HG02981 (cell line): ENCODE measurements at regions not wholly inside any gene's neighbourhood (a gene's known extent, or its start where the extent isn't known, plus 50 kb on each side); places are given as distances from the start of the nearest gene placed in this dataset.
"Not testable (repeated sequence)": the region's sequence is repeated elsewhere in the genome, so short reads cannot be mapped to it uniquely, and the experiment has no call there.

Experiments
- ATAC-seq: cut with Tn5 transposase; IDR thresholded peaks from one replicate; pipeline ENCODE4 v1.9.1; 2021; ENCODE audit warnings: mild to moderate bottlenecking, moderate library complexity; ENCODE audit not compliant: unreplicated experiment

DNA sequence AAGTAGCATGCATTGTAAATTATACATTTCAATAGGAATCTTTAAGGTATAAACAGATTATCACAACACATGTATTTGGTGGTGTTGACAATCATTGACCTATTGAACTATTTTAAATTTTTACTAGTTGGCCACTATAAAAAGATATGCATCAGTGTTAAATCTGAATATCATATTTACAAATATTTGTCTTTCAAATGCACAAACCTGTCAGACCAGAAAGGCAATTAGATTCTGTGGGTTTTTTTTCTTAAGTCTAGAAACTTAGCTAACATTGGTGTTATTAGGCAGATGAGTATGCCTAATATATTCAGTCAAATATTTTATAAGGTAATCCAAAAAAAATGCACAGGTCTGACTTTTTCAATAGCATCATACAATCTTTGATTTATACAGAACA is 241.4 kb upstream of the DGKB start:
- ATAC-seq: no peak

DNA sequence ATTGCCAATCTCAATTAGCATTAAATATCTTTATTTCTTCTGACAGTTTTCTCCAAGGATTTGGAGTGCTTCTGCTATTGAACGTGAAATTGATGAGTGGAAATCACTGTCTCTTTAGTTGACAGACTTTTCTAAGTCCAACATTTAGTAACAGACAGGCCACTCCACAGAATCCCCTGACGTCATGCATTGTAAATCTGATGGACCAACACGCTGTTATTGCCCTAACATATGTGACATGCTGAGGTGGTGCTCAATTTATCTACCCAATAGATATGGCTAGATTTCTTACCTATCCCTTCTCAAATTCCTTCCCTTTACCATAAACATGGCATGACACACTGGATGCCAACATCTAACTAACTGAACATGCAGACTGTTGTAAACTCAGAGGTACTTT is 240.6 kb upstream of the DGKB start:
- no peak for ATAC-seq

DNA sequence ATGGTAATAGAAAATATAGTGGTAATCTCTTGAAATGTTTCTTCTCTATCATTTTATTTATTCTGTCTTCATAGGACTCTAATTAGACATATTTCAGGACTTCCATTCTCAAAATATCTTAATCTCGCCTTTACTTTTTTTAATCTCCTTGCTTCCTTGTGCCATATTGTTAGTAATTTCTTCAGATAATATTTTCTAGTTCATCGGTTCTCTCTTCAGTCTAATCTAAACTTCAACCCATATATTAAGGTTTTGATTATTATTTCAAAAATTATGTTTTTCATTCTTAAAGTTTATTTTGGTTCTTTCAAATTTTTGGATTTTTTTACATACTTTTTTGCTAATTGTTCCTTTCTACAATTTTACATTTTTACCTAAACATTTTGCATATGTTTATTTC is 237.9 kb upstream of the DGKB start:
- no peak for ATAC-seq

DNA sequence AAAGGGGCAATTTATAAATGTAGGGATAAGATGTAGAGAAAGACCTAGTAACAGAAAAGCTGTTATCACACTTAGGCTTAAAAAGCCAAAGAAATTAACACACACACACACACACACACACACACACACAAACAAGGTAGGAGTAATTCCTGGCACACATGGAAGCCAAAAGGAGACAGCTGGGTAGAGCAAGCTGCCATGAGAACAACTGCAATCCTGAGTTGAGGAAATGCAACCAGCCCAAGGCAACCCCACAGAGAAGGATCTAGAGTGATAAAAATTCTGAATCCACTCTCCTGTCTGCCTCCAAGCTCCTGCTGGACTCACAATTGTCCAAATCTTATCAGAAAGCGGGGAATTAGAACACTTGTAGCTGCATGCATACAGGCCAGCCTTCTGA is 229.1 kb upstream of the DGKB start:
- no peak for ATAC-seq

DNA sequence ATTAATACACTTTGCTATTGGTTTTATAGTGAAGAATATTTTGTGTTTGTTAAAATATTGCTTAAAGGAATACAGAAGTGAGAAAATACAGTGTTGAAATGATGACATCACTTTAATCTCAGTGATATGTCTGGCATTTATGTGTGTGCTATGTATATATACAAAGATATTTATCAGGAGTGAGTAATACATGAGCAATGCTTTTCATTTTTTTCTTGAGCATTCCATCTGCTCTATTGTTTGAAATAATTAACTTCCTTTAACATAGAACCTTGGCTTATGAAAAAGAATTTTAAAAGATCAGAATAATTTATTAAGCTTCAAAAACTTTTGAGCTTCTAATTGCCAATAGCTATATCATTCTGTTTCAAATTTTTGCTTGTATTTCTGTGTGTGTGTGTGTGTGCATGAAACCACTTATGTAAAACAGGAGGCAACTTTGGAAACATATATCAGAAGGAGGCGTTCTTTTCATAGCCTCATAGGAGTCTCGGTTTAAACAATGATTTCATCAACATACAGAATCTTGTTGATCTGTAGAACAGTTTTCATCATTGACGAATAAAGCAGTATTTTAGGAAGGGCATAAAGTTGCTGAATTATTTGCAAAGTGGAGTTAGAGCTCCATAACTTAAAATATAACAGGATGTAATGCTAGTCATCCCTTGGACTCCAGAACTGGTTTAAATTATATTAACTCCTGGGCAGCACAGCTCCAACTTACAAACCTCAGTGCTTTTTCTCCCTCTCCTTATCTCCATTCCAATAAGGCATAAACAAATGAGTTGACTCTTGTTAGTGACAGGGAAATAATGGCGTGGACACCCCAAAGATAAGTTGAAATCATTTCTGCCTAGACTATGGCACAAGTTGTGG is 228.4 kb upstream of the DGKB start:
- ATAC-seq: no peak

DNA sequence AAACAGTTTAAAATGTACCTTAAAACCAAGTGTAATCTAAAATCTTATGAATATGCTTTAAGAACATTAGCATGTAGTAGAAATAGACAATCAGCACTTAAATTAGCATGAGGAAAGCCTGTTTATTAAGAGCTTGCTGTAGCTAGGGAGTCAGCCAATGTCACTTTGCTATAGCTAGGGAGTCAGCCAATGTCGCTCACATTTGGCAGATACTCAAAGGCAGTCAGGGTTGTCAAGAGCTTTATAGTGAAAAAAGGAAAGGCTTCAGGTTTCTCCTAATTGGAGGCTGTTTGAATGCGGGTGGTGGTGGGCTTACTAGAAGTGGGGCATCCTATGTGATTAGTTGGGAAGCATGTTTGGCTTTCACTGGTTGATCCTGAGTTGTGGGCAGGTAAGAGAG is 226.2 kb upstream of the DGKB start:
- no peak for ATAC-seq

DNA sequence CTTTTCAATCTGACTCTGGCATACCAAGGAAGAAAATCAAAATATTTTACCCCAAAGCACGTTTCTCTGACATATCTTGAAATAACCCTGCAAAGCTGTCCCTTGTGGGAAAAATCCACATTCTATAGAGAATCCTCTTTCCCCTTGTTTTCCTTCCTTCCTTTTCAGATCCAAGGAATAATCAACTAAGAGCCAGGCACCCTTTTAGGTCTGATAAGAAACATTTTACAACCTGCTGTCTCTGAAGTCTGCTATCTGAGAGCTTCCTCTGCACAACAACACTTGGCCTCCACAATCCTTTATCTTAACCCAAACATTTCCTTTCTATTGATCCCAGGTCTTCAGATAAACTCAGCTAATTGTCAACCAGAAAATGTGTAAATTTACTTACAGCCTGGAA is 224.1 kb upstream of the DGKB start:
- ATAC-seq: not testable (repeated sequence)

DNA sequence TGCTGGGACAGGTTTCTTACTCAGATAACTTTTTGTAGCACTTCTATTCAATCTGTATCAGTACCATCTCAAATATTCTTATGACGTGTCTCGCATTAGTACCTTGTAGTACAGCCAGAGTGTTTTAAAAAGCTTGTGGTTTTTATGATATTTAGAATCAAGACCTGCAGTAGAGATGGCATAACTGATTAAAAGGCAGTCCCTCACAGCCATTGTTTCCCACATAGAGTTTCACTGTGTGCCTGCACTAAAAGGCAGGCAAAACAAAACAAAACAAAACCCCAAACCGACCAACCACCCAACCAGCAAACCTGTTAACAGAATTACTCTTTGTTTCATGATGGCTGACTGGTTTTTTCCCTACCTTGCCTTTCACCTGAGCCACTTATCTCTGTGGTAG is 221.3 kb upstream of the DGKB start:
- no peak for ATAC-seq

DNA sequence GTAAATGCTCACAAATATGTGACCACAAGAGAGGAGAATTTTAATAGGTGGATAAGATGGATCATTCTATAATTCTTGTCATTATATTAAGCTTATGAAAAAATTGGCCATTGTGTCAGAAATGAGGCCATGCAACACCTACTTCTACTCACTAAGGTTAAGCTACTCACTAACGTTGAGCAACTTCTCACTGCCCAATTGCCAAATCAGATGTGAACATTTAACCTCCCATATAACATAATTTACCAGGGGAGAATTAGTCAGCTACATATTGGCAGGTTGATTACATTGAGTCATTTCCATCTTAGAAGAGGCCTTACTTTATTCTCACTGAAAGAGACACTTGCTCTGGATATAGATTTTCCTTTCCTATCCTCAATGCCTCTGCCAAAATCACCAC is 211.2 kb upstream of the DGKB start:
- ATAC-seq: no peak

DNA sequence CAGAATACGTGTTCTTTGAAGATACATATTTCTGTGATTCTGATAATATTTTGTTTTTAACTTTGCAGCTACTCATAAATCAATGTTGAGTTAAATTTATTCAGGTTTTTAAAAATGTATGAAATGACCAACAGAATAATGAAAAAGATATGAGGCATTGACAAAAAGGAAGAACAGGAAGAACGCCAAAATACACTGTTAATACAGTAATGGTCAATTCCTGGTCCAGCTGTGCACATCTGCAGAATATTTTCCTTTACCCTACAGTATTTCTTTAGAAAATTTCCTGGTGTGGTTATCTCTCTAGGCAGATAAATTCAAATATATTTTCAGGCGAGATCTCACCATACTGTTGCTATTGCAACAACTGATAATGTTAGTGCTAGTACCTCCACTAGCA is 203.2 kb upstream of the DGKB start:
- no peak for ATAC-seq

DNA sequence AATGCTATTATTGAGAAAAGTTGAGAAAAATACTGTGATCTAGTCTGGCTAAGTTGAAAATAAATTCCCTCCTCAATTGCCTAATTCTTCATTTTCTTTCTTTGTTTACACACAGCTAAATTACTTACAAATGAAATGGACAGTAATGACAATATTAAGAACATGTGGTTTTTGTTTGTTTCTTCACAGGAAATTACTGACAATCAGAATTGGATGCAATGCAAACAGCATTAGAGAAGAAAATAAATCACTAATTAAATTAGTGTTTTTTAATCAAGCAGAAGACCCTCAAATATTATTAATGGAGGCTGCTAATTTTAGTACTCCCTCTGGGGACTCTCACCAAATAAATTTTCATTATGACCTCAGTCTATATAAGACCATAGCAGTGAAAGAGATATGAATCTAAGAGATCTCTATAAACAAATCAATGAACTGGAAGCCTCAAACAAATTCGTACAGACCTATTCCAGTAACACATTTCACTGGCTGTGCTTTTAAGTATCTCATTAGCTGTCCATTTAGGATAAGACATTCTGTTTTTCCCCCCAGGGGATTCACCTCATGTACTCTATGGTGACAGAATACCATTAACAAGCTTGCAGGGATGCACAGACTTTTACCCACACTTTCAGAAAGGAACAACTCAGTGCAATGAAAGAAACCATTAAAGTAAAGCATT is 202.0 kb upstream of the DGKB start:
- ATAC-seq: no peak

DNA sequence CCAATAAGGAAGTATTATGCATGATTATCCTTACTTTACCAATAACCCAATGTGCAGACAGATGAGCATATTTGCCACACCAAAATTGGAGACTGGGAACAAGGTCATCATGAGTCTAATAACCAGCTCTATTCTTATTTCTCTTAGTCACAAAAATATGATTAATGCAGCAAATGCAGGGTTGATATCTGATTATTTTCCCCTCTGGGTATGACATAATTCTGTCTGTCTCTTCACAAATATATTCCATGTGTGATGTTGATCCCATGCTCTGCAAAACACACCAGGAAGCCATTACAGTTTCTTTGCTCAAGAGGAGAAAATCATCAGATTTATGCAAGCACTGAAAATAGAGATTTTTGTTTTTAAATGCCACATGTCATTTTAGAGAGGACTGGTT is 196.5 kb upstream of the DGKB start:
- no peak for ATAC-seq

DNA sequence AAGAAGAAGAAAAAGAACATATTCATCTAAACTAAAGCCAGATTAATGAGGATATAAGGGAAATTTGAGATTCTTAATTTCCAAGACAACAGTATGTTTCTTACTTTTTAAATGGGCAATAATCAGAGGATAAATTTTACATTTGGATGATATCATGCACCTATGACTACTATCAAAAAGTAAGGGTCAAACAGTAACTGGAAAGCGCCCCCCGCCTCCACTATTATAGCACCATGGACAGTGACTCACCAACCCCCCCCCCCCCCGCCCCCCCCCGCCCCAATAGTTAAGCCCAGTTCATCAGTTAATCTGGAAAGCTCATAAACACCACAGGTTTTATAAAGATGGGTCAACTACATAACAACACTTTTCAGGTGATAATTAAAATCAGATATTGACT is 194.3 kb upstream of the DGKB start:
- no peak for ATAC-seq

DNA sequence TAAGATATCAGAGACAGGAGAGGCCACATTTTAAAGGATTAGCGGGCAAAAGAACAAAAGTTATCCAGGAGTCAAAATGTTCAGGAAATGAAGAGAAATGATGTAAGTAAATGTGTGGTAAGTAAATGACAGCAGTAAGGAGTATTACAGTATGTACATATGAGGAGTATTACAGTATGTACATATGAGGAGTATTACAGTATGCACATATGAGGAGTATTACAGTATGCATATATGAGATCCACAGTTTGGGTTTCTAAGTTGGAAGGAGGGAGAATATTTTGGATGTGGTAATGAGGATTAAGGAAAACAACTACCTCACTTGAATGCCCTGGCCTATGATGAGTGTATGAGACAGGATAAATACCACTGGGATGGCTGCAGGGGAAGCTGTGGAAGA is 192.4 kb upstream of the DGKB start:
- ATAC-seq: no peak

DNA sequence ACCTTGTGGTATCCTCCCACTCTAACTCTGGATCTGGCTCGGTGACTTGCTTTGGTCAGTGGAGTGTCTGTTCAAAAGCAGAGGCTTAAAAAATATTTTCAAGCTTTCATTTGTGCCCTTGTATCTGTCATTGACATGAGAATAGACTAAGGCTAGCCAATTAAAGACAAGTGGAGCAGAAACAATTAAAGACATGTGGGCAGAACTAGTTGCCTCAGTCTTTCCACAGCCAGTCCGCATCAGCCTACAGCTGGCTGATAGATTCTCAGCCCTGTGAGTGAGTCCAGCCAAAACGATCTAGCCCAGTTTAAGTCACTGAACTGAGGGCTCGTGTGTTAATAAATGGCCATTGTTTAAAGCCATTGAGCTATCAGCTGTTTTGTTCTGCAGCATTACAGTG is 185.2 kb upstream of the DGKB start:
- ATAC-seq: no peak

DNA sequence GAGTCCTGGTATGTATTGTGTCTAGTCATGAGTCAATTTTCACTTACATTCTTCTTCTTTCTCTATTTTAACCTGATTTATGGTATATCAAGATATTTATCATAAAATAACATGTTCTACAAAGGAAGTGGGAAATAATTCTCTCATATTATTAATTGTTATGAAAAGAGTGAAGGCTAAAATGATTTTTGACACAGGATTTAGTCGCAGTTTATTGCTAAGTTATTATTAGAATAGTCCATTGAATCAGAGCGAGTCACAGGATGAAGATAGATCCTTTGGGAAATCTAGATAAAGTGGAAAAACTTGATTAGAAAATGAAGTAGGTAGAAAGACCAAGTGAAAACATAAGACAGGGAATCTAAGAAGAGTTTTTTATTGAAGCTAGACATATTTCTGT is 184.3 kb upstream of the DGKB start:
- no peak for ATAC-seq

DNA sequence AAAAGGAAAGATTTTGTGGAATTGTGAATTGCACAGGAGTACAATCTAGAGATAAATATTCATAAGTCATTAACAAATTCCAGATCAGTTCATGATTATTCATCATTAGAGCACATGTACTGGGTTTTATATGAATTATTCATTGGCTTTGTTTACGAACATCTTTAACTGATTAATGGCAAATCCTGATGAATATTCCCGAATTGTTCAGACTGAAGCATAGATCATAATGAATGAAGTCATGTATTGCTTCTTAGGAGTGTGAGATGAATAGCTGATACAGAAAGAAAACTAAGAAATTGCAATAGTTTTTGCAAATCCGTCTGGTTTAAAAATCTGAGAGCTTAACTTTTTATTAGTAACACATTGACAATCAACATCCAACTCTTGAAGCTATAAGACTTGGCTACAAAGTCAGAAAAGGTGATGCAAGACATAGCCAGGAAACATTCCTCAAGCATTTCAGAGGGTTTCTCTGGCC is 183.6 kb upstream of the DGKB start:
- ATAC-seq: no peak

DNA sequence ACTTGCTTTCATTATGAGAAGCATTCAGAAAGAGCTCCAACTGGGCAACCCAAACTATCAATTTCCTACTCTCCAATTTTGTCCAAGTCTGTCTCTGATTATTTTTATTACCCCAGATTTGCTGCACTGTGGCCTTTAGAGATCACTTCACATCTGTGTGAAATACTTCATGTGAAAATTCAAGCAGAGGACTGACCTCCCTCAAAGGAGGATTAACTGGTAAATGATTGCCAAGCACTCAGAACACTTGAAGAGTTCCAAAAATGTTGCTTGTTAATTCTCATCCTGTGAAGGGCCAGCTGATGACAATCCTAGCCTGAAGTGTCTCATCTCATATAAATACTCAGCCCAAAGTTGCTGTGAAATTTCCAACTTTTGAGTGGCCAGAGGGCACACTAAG is 182.8 kb upstream of the DGKB start:
- ATAC-seq: no peak

DNA sequence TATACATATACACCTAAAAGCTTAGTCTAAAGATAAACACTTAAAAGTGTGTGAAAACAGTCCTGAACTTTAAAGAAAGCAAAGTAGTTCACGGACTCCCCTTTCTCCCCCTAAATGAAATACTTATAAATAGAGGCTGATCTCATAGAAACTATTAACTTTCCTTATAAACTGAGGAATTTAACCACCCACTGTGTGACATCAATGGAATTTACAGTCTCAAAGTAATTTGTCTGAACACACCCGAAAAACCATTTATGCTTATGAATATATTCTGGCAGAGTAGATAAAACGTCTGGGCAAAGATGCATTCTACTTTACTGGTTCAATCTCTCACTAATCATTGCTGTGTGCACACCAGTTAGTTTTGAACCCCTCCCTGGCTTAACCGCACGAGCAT is 181.8 kb upstream of the DGKB start:
- no peak for ATAC-seq

DNA sequence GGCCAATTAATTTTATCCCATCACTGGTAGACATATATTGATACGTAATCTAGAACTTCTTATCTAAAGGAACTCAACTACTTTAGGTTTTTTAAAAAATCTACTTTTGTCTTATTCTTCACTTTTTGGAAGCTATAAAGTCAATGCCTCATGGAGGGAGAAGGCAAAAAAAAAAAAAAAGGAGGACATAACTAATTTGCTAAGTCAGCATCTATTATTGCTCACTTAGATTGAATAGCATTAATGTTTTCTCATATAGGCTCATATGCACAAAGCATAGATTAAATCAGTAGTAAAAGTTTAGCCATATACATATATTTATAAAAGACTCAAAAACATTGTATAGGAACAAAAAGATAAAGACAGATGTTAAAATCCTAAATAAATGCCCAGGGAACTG is 179.3 kb upstream of the DGKB start:
- no peak for ATAC-seq

DNA sequence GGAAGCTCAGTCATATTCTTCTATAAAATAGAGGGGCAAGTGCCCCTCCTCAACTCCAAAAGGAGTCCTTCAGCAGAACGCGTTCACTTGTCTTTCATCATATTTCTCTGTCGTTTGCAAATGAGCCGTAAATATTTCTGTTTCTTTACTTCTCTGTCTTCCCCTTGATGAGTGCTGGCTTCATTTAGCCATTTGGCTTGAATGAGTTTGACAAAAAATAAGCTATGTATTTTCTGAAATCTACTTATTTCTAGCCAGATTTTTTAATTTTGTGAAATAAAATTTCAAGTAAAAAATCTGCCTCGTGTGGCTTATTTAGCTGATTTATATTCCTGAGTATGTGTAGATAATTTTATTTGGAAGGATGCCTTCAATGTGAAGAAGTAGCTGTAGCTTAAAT is 170.8 kb upstream of the DGKB start:
- no peak for ATAC-seq

DNA sequence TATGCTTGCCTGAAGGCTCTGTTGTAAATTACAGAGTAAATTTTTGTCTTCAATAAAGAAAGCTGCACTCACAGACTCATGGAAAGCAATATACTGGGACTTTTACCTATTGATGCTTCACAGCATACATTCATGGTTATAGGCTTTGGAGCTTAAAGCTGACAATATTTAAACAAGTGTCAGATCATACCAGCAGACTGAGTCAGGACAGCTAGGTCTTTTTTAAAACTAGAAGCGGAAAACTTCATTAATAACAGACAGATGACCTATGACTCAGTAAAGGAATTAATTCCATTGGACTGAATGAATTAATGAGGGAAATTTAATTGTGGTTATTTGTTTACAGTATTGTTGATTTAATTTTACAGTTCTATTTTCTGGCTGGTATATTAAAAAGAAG is 165.8 kb upstream of the DGKB start:
- no peak for ATAC-seq

DNA sequence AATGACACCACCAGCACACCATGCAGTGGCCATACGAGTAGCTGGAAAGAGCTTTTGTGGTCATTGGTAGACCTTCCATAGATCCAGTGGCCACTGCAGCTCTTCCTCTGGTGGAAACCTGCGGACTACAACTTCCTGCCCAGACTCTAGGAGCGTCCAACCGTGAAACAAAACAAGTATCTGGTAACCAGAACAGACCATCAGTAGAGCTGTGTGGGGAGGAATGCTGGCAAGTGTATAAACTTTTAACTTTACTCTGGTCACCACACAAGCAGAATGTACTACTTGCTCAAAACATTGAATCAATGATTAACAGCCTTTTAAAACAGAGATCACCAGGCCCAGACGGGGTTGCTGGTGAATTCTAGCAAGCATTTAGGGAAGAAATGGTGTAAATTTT is 154.7 kb upstream of the DGKB start:
- ATAC-seq: no peak
